GM19351 (cell line): ENCODE measurements at regions not wholly inside any gene's neighbourhood (a gene's known extent, or its start where the extent isn't known, plus 50 kb on each side); places are given as distances from the start of the nearest gene placed in this dataset.
"Not testable (repeated sequence)": the region's sequence is repeated elsewhere in the genome, so short reads cannot be mapped to it uniquely, and the experiment has no call there.

Experiments
- ATAC-seq: cut with Tn5 transposase; IDR thresholded peaks from one replicate; pipeline ENCODE4 v1.9.1; 2021; ENCODE audit warnings: mild to moderate bottlenecking, moderate library complexity; ENCODE audit not compliant: unreplicated experiment

GRCh38 chr6:128739112-128739511 lies 143.8 kb upstream of the LAMA2 start:
- no peak for ATAC-seq

GRCh38 chr6:128738112-128738511 lies 144.8 kb upstream of the LAMA2 start:
- ATAC-seq, result peak; percentile 85

- no peak for ATAC-seq
Observed at GRCh38 chr6:128736780-128737179, 146.2 kb upstream of the LAMA2 start.

GRCh38 chr6:128731249-128732165 lies 151.4 kb upstream of the LAMA2 start:
- peak; percentile 78 for ATAC-seq

GRCh38 chr6:128727500-128727899 lies 155.4 kb upstream of the LAMA2 start:
- ATAC-seq, result no peak

GRCh38 chr6:128725271-128726233 lies 157.4 kb upstream of the LAMA2 start:
- peak; percentile 61 for ATAC-seq

GRCh38 chr6:128724738-128725137 lies 158.2 kb upstream of the LAMA2 start:
- no peak for ATAC-seq

- no peak for ATAC-seq
Observed at GRCh38 chr6:128723667-128724066, 159.3 kb upstream of the LAMA2 start.

GRCh38 chr6:128720891-128721290 lies 162.0 kb upstream of the LAMA2 start:
- no peak for ATAC-seq

- ATAC-seq, result no peak
Observed at GRCh38 chr6:128719786-128720185, 163.2 kb upstream of the LAMA2 start.

- ATAC-seq, result no peak
Observed at GRCh38 chr6:128713461-128713860, 169.5 kb upstream of the LAMA2 start.

GRCh38 chr6:128712898-128713297 lies 170.0 kb upstream of the LAMA2 start:
- ATAC-seq, result no peak

GRCh38 chr6:128711149-128711548 lies 171.8 kb upstream of the LAMA2 start:
- ATAC-seq, result no peak

- ATAC-seq, result no peak
Observed at GRCh38 chr6:128710315-128710714, 172.6 kb upstream of the LAMA2 start.

GRCh38 chr6:128704601-128705000 lies 178.3 kb upstream of the LAMA2 start:
- no peak for ATAC-seq

- not testable (repeated sequence) for ATAC-seq
Observed at GRCh38 chr6:128703794-128704193, 179.1 kb upstream of the LAMA2 start.

GRCh38 chr6:128696691-128697689 lies 176.6 kb upstream of the PTPRK start:
- ATAC-seq, result no peak

- ATAC-seq, result peak; percentile 65
Observed at GRCh38 chr6:128694303-128695009, 174.1 kb upstream of the PTPRK start.

GRCh38 chr6:128690063-128690462 lies 169.7 kb upstream of the PTPRK start:
- ATAC-seq, result no peak

GRCh38 chr6:128686084-128686483 lies 165.7 kb upstream of the PTPRK start:
- ATAC-seq, result peak; percentile 83
